ENCODE measurements at regions not wholly inside any gene's neighbourhood (a gene's known extent, or its start where the extent isn't known, plus 50 kb on each side); places are given as distances from the start of the nearest gene placed in this dataset.
"Not testable (repeated sequence)": the region's sequence is repeated elsewhere in the genome, so short reads cannot be mapped to it uniquely, and the experiment has no call there.

GRCh38 chr6:100202417-100203194 lies 208.6 kb upstream of the MCHR2 start:
- intact Hi-C loops (cut with DNase I), result no loop called here
- Histone ChIP-seq H3K4me3 (ENCODE audit: low read length) (no peak overlapping the region), H3K4me1 (ENCODE audit: control insufficient read depth, insufficient read depth, low read length) (no peaks in the 10 kb centered on the region), H3K27me3 (ENCODE audit: control insufficient read depth, insufficient read depth) (no peaks in the 10 kb centered on the region), H3K27ac (ENCODE audit: low read length) (no peak overlapping the region), H3K9me3 (ENCODE audit: control insufficient read depth, low read length) (no peaks in the 10 kb centered on the region)
- DNase-seq (peak in 1 of 3 donors; percentile 28), ATAC-seq (peak; percentile 71 to 73)
- WGBS, result 66% methylated on average over 2 of the region's 2 CpGs

GRCh38 chr6:100196214-100196982 lies 202.4 kb upstream of the MCHR2 start:
- H3K9me3 ChIP-seq (ENCODE audit: control insufficient read depth, low read length); H3K4me3 ChIP-seq (ENCODE audit: low read length); ATAC-seq; intact Hi-C loops (cut with DNase I); H3K4me1 ChIP-seq (ENCODE audit: control insufficient read depth, insufficient read depth, low read length); H3K27me3 ChIP-seq (ENCODE audit: control insufficient read depth, insufficient read depth); DNase-seq; H3K27ac ChIP-seq (ENCODE audit: low read length): not testable (repeated sequence)
- WGBS, result 94% methylated on average over 34 of the region's 37 CpGs

- DNase-seq; intact Hi-C loops (cut with DNase I): not testable (repeated sequence)
These were observed 201.2 kb upstream of the MCHR2 start for GRCh38 chr6:100195244-100195643.

GRCh38 chr6:100194535-100194934 lies 200.5 kb upstream of the MCHR2 start:
- Histone ChIP-seq H3K4me3 (ENCODE audit: low read length) (no peak overlapping the region), H3K27ac (ENCODE audit: low read length) (no peak overlapping the region), H3K9me3 (ENCODE audit: control insufficient read depth, low read length) (no peaks in the 10 kb centered on the region), H3K4me1 (ENCODE audit: control insufficient read depth, insufficient read depth, low read length) (no peaks in the 10 kb centered on the region), H3K27me3 (ENCODE audit: control insufficient read depth, insufficient read depth) (no peaks in the 10 kb centered on the region)
- intact Hi-C loops (cut with DNase I), result no loop called here
- 58% methylated on average over 3 of the region's 3 CpGs for WGBS
- DNase-seq, result no peak
- no peak for ATAC-seq

More at GRCh38 chr6:100195244-100195643, 201.2 kb upstream of the MCHR2 start:
- H3K4me3 ChIP-seq (ENCODE audit: low read length); H3K9me3 ChIP-seq (ENCODE audit: control insufficient read depth, low read length); H3K27me3 ChIP-seq (ENCODE audit: control insufficient read depth, insufficient read depth); ATAC-seq; H3K4me1 ChIP-seq (ENCODE audit: control insufficient read depth, insufficient read depth, low read length); H3K27ac ChIP-seq (ENCODE audit: low read length): not testable (repeated sequence)
- 85% methylated on average over 2 of the region's 2 CpGs for WGBS

- Histone ChIP-seq H3K27ac (ENCODE audit: low read length) (no peak overlapping the region), H3K4me3 (ENCODE audit: low read length) (no peak overlapping the region), H3K27me3 (ENCODE audit: control insufficient read depth, insufficient read depth) (no peaks in the 10 kb centered on the region), H3K9me3 (ENCODE audit: control insufficient read depth, low read length) (no peaks in the 10 kb centered on the region), H3K4me1 (ENCODE audit: control insufficient read depth, insufficient read depth, low read length) (no peaks in the 10 kb centered on the region)
- no peak for DNase-seq
- 69% methylated on average over 1 of the region's 1 CpG for WGBS
- intact Hi-C loops (cut with DNase I), result no loop called here
- no peak for ATAC-seq
These were observed 194.7 kb upstream of the MCHR2 start for GRCh38 chr6:100188754-100189153.

GRCh38 chr6:100186552-100186951 lies 192.5 kb upstream of the MCHR2 start:
- WGBS, result 72% methylated on average over 5 of the region's 5 CpGs
- H3K4me3 ChIP-seq (ENCODE audit: low read length), result no peak overlapping the region
- no peak for DNase-seq
- no peaks in the 10 kb centered on the region for H3K27me3 ChIP-seq (ENCODE audit: control insufficient read depth, insufficient read depth)
- no peaks in the 10 kb centered on the region for H3K4me1 ChIP-seq (ENCODE audit: control insufficient read depth, insufficient read depth, low read length)
- H3K27ac ChIP-seq (ENCODE audit: low read length), result no peak overlapping the region
- intact Hi-C loops (cut with DNase I), result no loop called here
- ATAC-seq, result no peak
- H3K9me3 ChIP-seq (ENCODE audit: control insufficient read depth, low read length), result no peaks in the 10 kb centered on the region

- Histone ChIP-seq H3K4me3 (ENCODE audit: low read length) (no peak overlapping the region), H3K9me3 (ENCODE audit: control insufficient read depth, low read length) (no peaks in the 10 kb centered on the region), H3K27me3 (ENCODE audit: control insufficient read depth, insufficient read depth) (no peaks in the 10 kb centered on the region), H3K27ac (ENCODE audit: low read length) (no peak overlapping the region), H3K4me1 (ENCODE audit: control insufficient read depth, insufficient read depth, low read length) (no peaks in the 10 kb centered on the region)
- DNase-seq, result no peak
- ATAC-seq, result no peak
- WGBS, result 65% methylated on average over 3 of the region's 3 CpGs
- intact Hi-C loops (cut with DNase I), result no loop called here
These were observed 191.6 kb upstream of the MCHR2 start for GRCh38 chr6:100185615-100186014.

GRCh38 chr6:100184473-100184872 lies 190.4 kb upstream of the MCHR2 start:
- ATAC-seq, result no peak
- intact Hi-C loops (cut with DNase I), result no loop called here
- Histone ChIP-seq H3K4me3 (ENCODE audit: low read length) (no peak overlapping the region), H3K9me3 (ENCODE audit: control insufficient read depth, low read length) (no peaks in the 10 kb centered on the region), H3K27ac (ENCODE audit: low read length) (no peak overlapping the region), H3K27me3 (ENCODE audit: control insufficient read depth, insufficient read depth) (no peaks in the 10 kb centered on the region), H3K4me1 (ENCODE audit: control insufficient read depth, insufficient read depth, low read length) (no peaks in the 10 kb centered on the region)
- DNase-seq, result no peak
- 79% methylated on average over 3 of the region's 3 CpGs for WGBS

- 55% methylated on average over 1 of the region's 1 CpG for WGBS
- H3K27ac ChIP-seq (ENCODE audit: low read length), result no peak overlapping the region
- DNase-seq (no peak), ATAC-seq (no peak)
- no peaks in the 10 kb centered on the region for H3K9me3 ChIP-seq (ENCODE audit: control insufficient read depth, low read length)
- intact Hi-C loops (cut with DNase I), result no loop called here
- H3K27me3 ChIP-seq (ENCODE audit: control insufficient read depth, insufficient read depth), result no peaks in the 10 kb centered on the region
- H3K4me1 ChIP-seq (ENCODE audit: control insufficient read depth, insufficient read depth, low read length), result peaks cover 2% of the 10 kb centered on the region
- no peak overlapping the region for H3K4me3 ChIP-seq (ENCODE audit: low read length)
These were observed 188.3 kb upstream of the MCHR2 start for GRCh38 chr6:100182313-100182712.

- H3K4me3 ChIP-seq (ENCODE audit: low read length), result no peak overlapping the region
- DNase-seq (no peak), ATAC-seq (no peak)
- WGBS, result 75% methylated on average over 3 of the region's 3 CpGs
- H3K27ac ChIP-seq (ENCODE audit: low read length), result no peak overlapping the region
- no peaks in the 10 kb centered on the region for H3K9me3 ChIP-seq (ENCODE audit: control insufficient read depth, low read length)
- intact Hi-C loops (cut with DNase I), result no loop called here
- H3K27me3 ChIP-seq (ENCODE audit: control insufficient read depth, insufficient read depth), result no peaks in the 10 kb centered on the region
- peaks cover 5% of the 10 kb centered on the region for H3K4me1 ChIP-seq (ENCODE audit: control insufficient read depth, insufficient read depth, low read length)
These were observed 187.3 kb upstream of the MCHR2 start for GRCh38 chr6:100181309-100181708.

- Histone ChIP-seq H3K27ac (ENCODE audit: low read length) (no peak overlapping the region), H3K4me3 (ENCODE audit: low read length) (no peak overlapping the region), H3K9me3 (ENCODE audit: control insufficient read depth, low read length) (no peaks in the 10 kb centered on the region), H3K4me1 (ENCODE audit: control insufficient read depth, insufficient read depth, low read length) (peaks cover 5% of the 10 kb centered on the region), H3K27me3 (ENCODE audit: control insufficient read depth, insufficient read depth) (no peaks in the 10 kb centered on the region)
- no peak for DNase-seq
- ATAC-seq, result no peak
- intact Hi-C loops (cut with DNase I), result no loop called here
- WGBS, result 83% methylated on average over 1 of the region's 1 CpG
These were observed 185.6 kb upstream of the MCHR2 start for GRCh38 chr6:100179576-100179975.

Measured in right cardiac atrium (tissue), 5 donors.